Heart right ventricle (tissue), 16 donors: ENCODE measurements at regions not wholly inside any gene's neighbourhood (a gene's known extent, or its start where the extent isn't known, plus 50 kb on each side); places are given as distances from the start of the nearest gene placed in this dataset.

Experiments used
- ATAC-seq, 8 donors: fragments of 200-7000 bp; cut with Tn5 transposase; one replicate each; pipeline ENCODE4 v1.9.1; 2020; ENCODE audit warnings: mild to moderate bottlenecking in 8 of 8, moderate library complexity in 8 of 8, moderate number of reproducible peaks in 1 of 8
- DNase-seq, 2 donors: peaks; one replicate each; pipeline ENCODE4 v3.0.0-alpha.2; 2020
- H3K27ac ChIP-seq, 10 donors: fragments of 200-600 bp; sonication (generic) in 2 of 10; one replicate each; pipeline versions ENCODE4 v1.5.0 to v1.8.0; 2020 to 2022; ENCODE audit warnings: mild to moderate bottlenecking in 3 of 10
- H3K27me3 ChIP-seq, 7 donors: fragments of 200-600 bp; one replicate each; pipeline ENCODE4 v1.8.0; 2021 to 2022; ENCODE audit warnings: mild to moderate bottlenecking in 2 of 7
- H3K36me3 ChIP-seq, 9 donors: fragments of 200-600 bp; sonication (generic) in 1 of 9; one replicate each; pipeline versions ENCODE4 v1.5.0 to v1.8.0; 2020 to 2022; ENCODE audit warnings: mild to moderate bottlenecking in 2 of 9
- H3K4me1 ChIP-seq, 9 donors: fragments of 200-600 bp; sonication (generic) in 1 of 9; one replicate each; pipeline versions ENCODE4 v1.5.0 to v1.8.0; 2020 to 2022; ENCODE audit warnings: mild to moderate bottlenecking in 4 of 9
- H3K4me3 ChIP-seq, 10 donors: fragments of 200-600 bp; sonication (generic) in 2 of 10; one replicate each; pipeline versions ENCODE4 v1.5.0 to v1.8.0; 2020 to 2022; ENCODE audit warnings: mild to moderate bottlenecking in 7 of 10, moderate library complexity in 2 of 10
- H3K9me3 ChIP-seq, 11 donors: fragments of 200-600 bp in 10 of 11; sonication (generic) in 2 of 11; one replicate each; pipeline versions ENCODE4 v1.5.0 to v1.8.0; 2013 to 2022; ENCODE audit warnings: mild to moderate bottlenecking in 2 of 11, control low read depth in 1 of 11, moderate library complexity in 1 of 11
- CTCF ChIP-seq, 9 donors: fragments of 200-600 bp; sonication (generic) in 2 of 9; IDR thresholded peaks; one replicate each; pipeline versions ENCODE4 v1.5.0 to v1.8.0; 2021 to 2022; ENCODE audit warnings: antibody characterized with exemption in 9 of 9, mild to moderate bottlenecking in 5 of 9, moderate library complexity in 1 of 9
- WGBS, 2 donors: extraction: QIAGEN DNeasy Blood & Tissue Kit; methylation state at CpG; one replicate each; pipeline ENCODE4 v1.1.7; 2013; ENCODE audit warnings: inconsistent platforms in 1 of 2; 5-methylcytosine and 5-hydroxymethylcytosine counted together
- intact Hi-C, 10 donors: fragments of 100-400 bp; cut with DNase I; formaldehyde crosslinking; loops; one replicate each; pipeline versions ENCODE4 v1.11.1 to v1.14.2; 2022
- donor health status: Arrhythmogenic right ventricular cardiomyopathy.
- donor health status: ischemic (EF 13 %, LVEDD 7.1; RV severe dilation, severe dysfunction).
- donor health status: healthy with polysubstance abuse.
- donor health status: DM: no; HTN: yes; CAD: no.
- donor health status: DM: no; HTN: no; CAD: no.
- donor health status: ischemic (EF 25% LVEDD 6.9; RV normal size, moderate dysfunction).
- donor health status: ischemic (EF 25% LVEDD 5.7; RV mildly dilated, moderate dysfunction).
- donor health status: healthy.
- donor health status: DM: yes; HTN: yes; CAD: no.
- donor health status: Ischemic cardiomyopathy.
- donor health status: ischemic (EF 35%, LVEDD 5.7; RV mildly dilated, moderate dysfunction).
- donor health status: nonischemic (EF 11% LVEDD 7.7; RV severe dilation, severe dysfunction).
- donor health status: DM: yes; HTN: yes; CAD: no.
- donor health status: PGD.
- donor health status: ischemic (EF 29% LVEDD 5.4; RV normal size, mild dysfunction).
- donor health status: nonischemic (EF 23%, LVEDD 6.1; RV moderate dilation, normal function).

- no peak overlapping the region for H3K27ac ChIP-seq
- DNase-seq (no peak), ATAC-seq (no peak)
- no peak for TF ChIP-seq CTCF (IDR thresholded peaks at IDR 0.05)
- no peaks in the 10 kb centered on the region for H3K9me3 ChIP-seq
- H3K36me3 ChIP-seq: no peaks in the 10 kb centered on the region
- no peaks in the 10 kb centered on the region for H3K4me1 ChIP-seq
- intact Hi-C loops: no loop called here
- H3K27me3 ChIP-seq: no peaks in the 10 kb centered on the region
- 67 to 75% methylated on average over 4 of the region's 4 CpGs for WGBS, 2 donors
- H3K4me3 ChIP-seq: no peak overlapping the region
These were observed 100.6 kb downstream of the GC start for GRCh38 chr4:71683309-71683708.

- Histone ChIP-seq H3K4me1 (no peaks in the 10 kb centered on the region), H3K36me3 (no peaks in the 10 kb centered on the region), H3K27me3 (no peaks in the 10 kb centered on the region), H3K27ac (no peak overlapping the region), H3K4me3 (no peak overlapping the region), H3K9me3 (no peaks in the 10 kb centered on the region)
- DNase-seq: no peak
- WGBS, 2 donors: 31 to 38% methylated on average over 1 of the region's 1 CpG
- no peak for ATAC-seq
- intact Hi-C loops: no loop called here
- TF ChIP-seq CTCF (IDR thresholded peaks at IDR 0.05): no peak
These were observed 103.2 kb downstream of the GC start for GRCh38 chr4:71680706-71681105.

GRCh38 chr4:71677568-71677967, 106.3 kb downstream of the GC start:
- H3K27me3 ChIP-seq: no peaks in the 10 kb centered on the region
- ATAC-seq: no peak
- H3K4me1 ChIP-seq: no peaks in the 10 kb centered on the region
- no peak for TF ChIP-seq CTCF (IDR thresholded peaks at IDR 0.05)
- intact Hi-C loops: no loop called here
- DNase-seq: no peak
- H3K4me3 ChIP-seq: no peak overlapping the region
- H3K9me3 ChIP-seq: no peaks in the 10 kb centered on the region
- H3K27ac ChIP-seq: no peak overlapping the region
- no peaks in the 10 kb centered on the region for H3K36me3 ChIP-seq
- 68 to 73% methylated on average over 5 of the region's 5 CpGs for WGBS, 2 donors

GRCh38 chr4:71669291-71669690, 114.6 kb downstream of the GC start:
- TF ChIP-seq CTCF (IDR thresholded peaks at IDR 0.05): no peak
- Histone ChIP-seq H3K4me1 (no peaks in the 10 kb centered on the region), H3K36me3 (no peaks in the 10 kb centered on the region), H3K4me3 (no peak overlapping the region), H3K9me3 (no peaks in the 10 kb centered on the region), H3K27ac (no peak overlapping the region), H3K27me3 (peaks cover 0 to 6% (median 0%) of the 10 kb centered on the region in 7 donors)
- ATAC-seq (no peak), DNase-seq (no peak)
- WGBS, 2 donors: 88 to 96% methylated on average over 1 of the region's 1 CpG
- intact Hi-C loops: no loop called here

- no peak for ATAC-seq
- Histone ChIP-seq H3K27me3 (peaks cover 0 to 6% (median 0%) of the 10 kb centered on the region in 7 donors), H3K27ac (no peak overlapping the region), H3K36me3 (no peaks in the 10 kb centered on the region), H3K9me3 (no peaks in the 10 kb centered on the region), H3K4me1 (no peaks in the 10 kb centered on the region), H3K4me3 (no peak overlapping the region)
- intact Hi-C loops: no loop called here
- WGBS, 2 donors: 68 to 69% methylated on average over 4 of the region's 4 CpGs
- TF ChIP-seq CTCF (IDR thresholded peaks at IDR 0.05): no peak
- DNase-seq: no peak
These were observed 118.5 kb downstream of the GC start for GRCh38 chr4:71665358-71665757.
